ENCODE measurements at regions not wholly inside any gene's neighbourhood (a gene's known extent, or its start where the extent isn't known, plus 50 kb on each side); places are given as distances from the start of the nearest gene placed in this dataset.

- TF ChIP-seq POLR2A (IDR thresholded peaks at IDR 0.05) (no peak), CTCF (IDR thresholded peaks at IDR 0.05) (no peak)
Measured at GRCh38 chr10:3281941-3282673, 109.5 kb upstream of the PITRM1 start.
